Lung (tissue), 11 donors: ENCODE measurements at regions not wholly inside any gene's neighbourhood (a gene's known extent, or its start where the extent isn't known, plus 50 kb on each side); places are given as distances from the start of the nearest gene placed in this dataset.

Experiments used
- ATAC-seq: fragments of 200-7000 bp; cut with Tn5 transposase; one replicate; pipeline ENCODE4 v1.9.1; 2020; ENCODE audit warnings: moderate number of reproducible peaks; ENCODE audit not compliant: insufficient read depth, low FRiP score
- DNase-seq, 3 donors: peaks; one replicate each; pipeline ENCODE4 v3.0.0-alpha.2; 2013 to 2017
- H3K27ac ChIP-seq, 2 donors: one replicate each; pipeline ENCODE4 v1.5.1; 2013; ENCODE audit warnings: mild to moderate bottlenecking in 2 of 2, moderate library complexity in 2 of 2, control low read depth in 1 of 2, inconsistent platforms in 1 of 2, low read depth in 1 of 2, low read length in 1 of 2
- H3K27me3 ChIP-seq, 3 donors: one replicate each; pipeline ENCODE4 v1.5.1; 2013; ENCODE audit warnings: low read length in 2 of 3; ENCODE audit not compliant: control insufficient read depth in 3 of 3, insufficient read depth in 3 of 3
- H3K36me3 ChIP-seq, 4 donors: one replicate each; pipeline ENCODE4 v1.5.1; 2013; ENCODE audit warnings: low read length in 4 of 4, mild to moderate bottlenecking in 1 of 4, moderate library complexity in 1 of 4; ENCODE audit not compliant: control insufficient read depth in 4 of 4, insufficient read depth in 4 of 4
- H3K4me1 ChIP-seq, 5 donors: one replicate each; pipeline ENCODE4 v1.5.1; 2013; ENCODE audit warnings: low read length in 5 of 5, mild to moderate bottlenecking in 2 of 5, moderate library complexity in 1 of 5; ENCODE audit not compliant: control insufficient read depth in 5 of 5, insufficient read depth in 5 of 5
- H3K4me3 ChIP-seq: one replicate; pipeline ENCODE4 v1.5.1; 2013; ENCODE audit warnings: mild to moderate bottlenecking, control low read depth, moderate library complexity
- H3K9ac ChIP-seq, 2 donors: one replicate each; pipeline ENCODE4 v1.5.1; 2013; ENCODE audit warnings: low read length in 2 of 2, control low read depth in 1 of 2; ENCODE audit not compliant: insufficient read depth in 1 of 2
- H3K9me3 ChIP-seq, 4 donors: one replicate each; pipeline ENCODE4 v1.5.1; 2013; ENCODE audit warnings: low read length in 3 of 4, mild to moderate bottlenecking in 1 of 4, moderate library complexity in 1 of 4; ENCODE audit not compliant: control insufficient read depth in 4 of 4, insufficient read depth in 3 of 4
- WGBS, 2 donors: extraction: QIAGEN DNeasy Blood & Tissue Kit; methylation state at CpG; one replicate each; pipeline ENCODE4 v1.1.7; 2013; 5-methylcytosine and 5-hydroxymethylcytosine counted together
- TF ChIP-seq, protein P1 (sequence below): IDR thresholded peaks from 2 replicates; pipeline ENCODE4 v1.5.1; 2012; ENCODE audit warnings: mild to moderate bottlenecking; ENCODE audit errors: control extremely low read depth, extremely low read depth
- donor health status: control.
- donor health status: control.
- donor health status: Bipolar disorder and iron deficiency.
- donor health status: healthy.
- donor health status: DM: yes; HTN: yes; CAD: no.

DNA sequence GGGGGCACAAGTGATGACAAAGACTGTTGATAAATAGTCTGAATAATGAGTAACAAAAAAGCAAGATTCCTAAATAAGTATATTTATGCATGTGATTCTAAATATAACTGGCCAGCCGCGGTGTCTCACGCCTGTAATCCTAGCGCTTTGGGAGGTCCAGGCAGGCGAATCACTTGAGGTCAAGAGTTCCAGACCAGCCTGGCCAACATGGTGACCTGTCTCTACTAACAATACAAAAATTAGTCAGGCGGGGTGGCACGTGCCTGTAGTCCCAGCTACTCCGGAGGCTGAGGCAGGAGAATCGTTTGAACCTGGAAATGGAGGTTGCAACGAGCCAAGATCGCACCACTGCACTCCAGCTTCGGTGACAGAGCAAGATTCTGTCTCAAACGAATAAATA, 161.5 kb downstream of the TOMM20 start:
- no peak overlapping the region for H3K27ac ChIP-seq
- TF ChIP-seq, protein P1, sequence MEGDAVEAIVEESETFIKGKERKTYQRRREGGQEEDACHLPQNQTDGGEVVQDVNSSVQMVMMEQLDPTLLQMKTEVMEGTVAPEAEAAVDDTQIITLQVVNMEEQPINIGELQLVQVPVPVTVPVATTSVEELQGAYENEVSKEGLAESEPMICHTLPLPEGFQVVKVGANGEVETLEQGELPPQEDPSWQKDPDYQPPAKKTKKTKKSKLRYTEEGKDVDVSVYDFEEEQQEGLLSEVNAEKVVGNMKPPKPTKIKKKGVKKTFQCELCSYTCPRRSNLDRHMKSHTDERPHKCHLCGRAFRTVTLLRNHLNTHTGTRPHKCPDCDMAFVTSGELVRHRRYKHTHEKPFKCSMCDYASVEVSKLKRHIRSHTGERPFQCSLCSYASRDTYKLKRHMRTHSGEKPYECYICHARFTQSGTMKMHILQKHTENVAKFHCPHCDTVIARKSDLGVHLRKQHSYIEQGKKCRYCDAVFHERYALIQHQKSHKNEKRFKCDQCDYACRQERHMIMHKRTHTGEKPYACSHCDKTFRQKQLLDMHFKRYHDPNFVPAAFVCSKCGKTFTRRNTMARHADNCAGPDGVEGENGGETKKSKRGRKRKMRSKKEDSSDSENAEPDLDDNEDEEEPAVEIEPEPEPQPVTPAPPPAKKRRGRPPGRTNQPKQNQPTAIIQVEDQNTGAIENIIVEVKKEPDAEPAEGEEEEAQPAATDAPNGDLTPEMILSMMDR = no peak
- H3K4me1 ChIP-seq = peaks cover 7 to 67% (median 50%) of the 10 kb centered on the region in 5 donors
- H3K9me3 ChIP-seq = no peaks in the 10 kb centered on the region
- no peak overlapping the region for H3K9ac ChIP-seq
- DNase-seq (no peak), ATAC-seq (no peak)
- H3K4me3 ChIP-seq = no peak overlapping the region
- no peaks in the 10 kb centered on the region for H3K27me3 ChIP-seq
- WGBS, 2 donors = 97 to 98% methylated on average over 13 of the region's 13 CpGs
- no peaks in the 10 kb centered on the region for H3K36me3 ChIP-seq

DNA sequence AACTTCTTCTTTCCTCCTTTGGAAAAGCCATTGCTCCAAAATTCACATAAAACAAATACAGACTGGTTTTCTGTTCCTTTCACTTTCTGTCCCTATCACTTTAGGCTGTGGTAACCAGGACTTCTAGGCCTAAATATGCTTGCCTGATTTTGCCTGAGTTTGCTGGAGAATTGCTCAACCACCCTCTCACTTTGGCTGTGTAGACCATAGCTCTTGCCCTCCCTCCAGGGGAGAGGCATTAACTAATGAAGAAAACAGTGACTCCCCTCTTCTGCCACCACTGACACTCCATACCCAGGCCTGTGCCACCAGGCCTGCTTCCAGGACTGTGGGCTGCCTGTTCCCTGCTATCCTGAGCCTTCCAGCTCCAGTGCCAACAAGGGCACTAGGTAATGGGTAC, 163.5 kb downstream of the TOMM20 start:
- TF ChIP-seq, protein P1 = no peak
- H3K9ac ChIP-seq = no peak overlapping the region
- no peak for DNase-seq

DNA sequence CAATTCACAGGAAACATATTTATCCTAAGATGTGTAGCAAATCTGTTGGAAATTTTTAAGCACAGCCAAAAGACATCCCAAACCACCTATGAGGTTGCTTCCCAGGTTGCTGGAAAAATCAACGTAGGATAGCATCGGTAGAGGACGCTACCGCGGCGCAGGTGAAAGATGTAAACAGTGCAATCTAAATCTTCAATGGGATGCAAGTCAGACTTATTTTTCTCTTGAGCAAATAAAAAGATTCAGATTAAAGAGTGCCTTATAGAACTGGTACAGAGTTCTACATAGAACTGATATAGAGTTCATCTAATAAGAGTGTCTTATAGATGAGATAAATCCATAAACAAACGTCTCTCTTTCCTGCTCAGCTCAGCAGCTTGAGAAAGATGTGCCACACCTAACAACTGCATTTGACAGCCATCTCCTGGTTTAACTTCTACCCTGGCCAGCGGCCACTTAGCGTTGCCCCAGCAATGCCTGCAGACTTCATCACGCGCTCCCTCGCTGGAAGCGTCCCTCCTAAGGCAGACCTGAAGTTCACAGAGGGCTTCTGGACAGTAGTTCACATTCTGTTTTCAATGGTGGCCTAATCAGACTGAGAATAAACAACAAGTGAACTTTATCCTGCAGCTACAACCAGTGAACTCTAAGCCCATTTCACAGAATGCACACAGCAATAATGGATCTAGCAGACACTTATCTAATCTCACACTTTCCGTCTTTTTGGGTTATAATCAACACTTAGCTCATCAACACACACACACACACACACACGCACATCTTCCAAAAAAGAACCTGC, 164.5 kb downstream of the TOMM20 start:
- DNase-seq (peak in 1 of 3 donors; percentile 33), ATAC-seq (no peak)
- TF ChIP-seq, protein P1 = no peak
- Histone ChIP-seq H3K27me3 (no peaks in the 10 kb centered on the region), H3K36me3 (no peaks in the 10 kb centered on the region), H3K4me1 (peaks cover 5 to 55% (median 41%) of the 10 kb centered on the region in 5 donors), H3K27ac (peak overlapping the region; percentile 48 to 83), H3K9me3 (no peaks in the 10 kb centered on the region), H3K9ac (peak overlapping the region in 1 of 2 donors; percentile 11), H3K4me3 (no peak overlapping the region)
- 64 to 73% methylated on average over 15 of the region's 15 CpGs for WGBS, 2 donors

More for the DNA sequence above, 163.5 kb downstream of the TOMM20 start:
- Histone ChIP-seq H3K4me1 (peaks cover 5 to 64% (median 48%) of the 10 kb centered on the region in 5 donors), H3K36me3 (no peaks in the 10 kb centered on the region), H3K4me3 (no peak overlapping the region), H3K9me3 (no peaks in the 10 kb centered on the region), H3K27ac (peak overlapping the region in 1 of 2 donors; percentile 76), H3K27me3 (no peaks in the 10 kb centered on the region)
- ATAC-seq = no peak
